ENCODE measurements at regions not wholly inside any gene's neighbourhood (a gene's known extent, or its start where the extent isn't known, plus 50 kb on each side); places are given as distances from the start of the nearest gene placed in this dataset.

DNA sequence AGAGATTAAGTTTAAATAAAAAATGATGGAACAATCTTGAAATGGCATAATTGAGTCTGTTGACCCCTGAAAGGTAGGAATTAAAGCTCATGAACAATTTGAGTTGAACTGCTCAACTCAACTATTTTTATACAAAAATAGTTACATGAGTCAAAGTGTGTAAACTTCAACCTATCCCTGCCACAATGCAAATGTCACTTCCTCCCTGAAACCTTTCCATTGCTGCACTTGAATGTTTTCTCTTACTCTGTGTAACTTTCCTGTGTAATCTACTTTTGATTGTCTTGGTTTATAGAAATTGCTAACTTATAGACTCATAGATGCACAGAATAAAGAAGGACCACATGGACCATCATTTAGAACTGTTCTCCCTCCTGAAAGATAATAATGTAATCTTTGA, 218.5 kb downstream of the GBA3 start:
- Mint-ChIP-seq H3K4me3 (no peak overlapping the region), H3K9me3 (peaks cover 5% of the 10 kb centered on the region), H3K27me3 (no peaks in the 10 kb centered on the region), H3K27ac (no peak overlapping the region), H3K4me1 (no peaks in the 10 kb centered on the region), H3K36me3 (no peaks in the 10 kb centered on the region)
- ATAC-seq (ENCODE audit: low read depth) = no peak
- no peak for DNase-seq
- POLR2A ChIA-PET = no interaction called here

DNA sequence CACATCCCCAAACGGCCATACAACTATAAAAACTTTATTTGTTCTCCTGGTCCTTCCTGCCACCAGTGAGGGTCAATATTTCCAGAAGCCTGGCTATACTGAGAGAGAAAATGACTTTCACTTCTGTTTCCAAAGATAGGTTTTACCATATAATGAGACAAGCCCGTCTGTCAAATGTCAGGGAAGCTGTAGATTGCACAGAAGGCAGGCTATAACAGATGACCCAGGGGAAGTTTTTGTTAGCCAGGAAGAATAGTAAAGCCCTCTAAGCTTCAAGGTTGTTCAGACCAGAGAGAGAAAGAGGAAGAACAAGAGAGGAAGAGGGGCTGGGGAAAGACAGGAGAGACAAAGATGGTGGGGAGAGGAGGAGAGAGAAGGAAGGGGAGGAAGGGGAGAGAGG, 217.5 kb downstream of the GBA3 start:
- POLR2A ChIA-PET = no interaction called here
- Mint-ChIP-seq H3K4me1 (no peaks in the 10 kb centered on the region), H3K27ac (no peak overlapping the region), H3K27me3 (no peaks in the 10 kb centered on the region), H3K36me3 (no peaks in the 10 kb centered on the region), H3K9me3 (peaks cover 5% of the 10 kb centered on the region), H3K4me3 (no peak overlapping the region)
- no peak for DNase-seq
- no peak for ATAC-seq (ENCODE audit: low read depth)

DNA sequence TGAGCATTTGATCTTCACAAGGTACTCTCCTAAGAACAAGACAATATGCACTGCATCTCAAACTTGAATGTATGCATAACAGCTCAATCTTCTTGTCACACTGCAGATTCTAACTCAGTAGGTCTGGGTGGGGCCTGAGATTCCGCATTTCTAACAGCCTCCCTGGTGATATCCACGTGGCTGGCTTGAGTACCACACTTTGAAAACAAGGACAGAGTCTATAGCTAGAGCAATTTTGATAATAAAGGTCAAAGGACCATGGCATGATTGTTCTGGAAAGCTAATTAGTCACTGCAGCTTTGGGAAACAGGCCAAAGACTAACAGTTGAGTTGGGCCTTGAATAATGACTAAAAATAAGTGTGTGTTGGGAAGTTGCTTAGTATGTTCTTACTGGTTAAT, 213.3 kb downstream of the GBA3 start:
- H3K27ac Mint-ChIP-seq = no peak overlapping the region
- no peaks in the 10 kb centered on the region for H3K4me1 Mint-ChIP-seq
- H3K27me3 Mint-ChIP-seq = no peaks in the 10 kb centered on the region
- ATAC-seq (ENCODE audit: low read depth) = no peak
- no peak for DNase-seq
- H3K9me3 Mint-ChIP-seq = peaks cover 5% of the 10 kb centered on the region
- H3K36me3 Mint-ChIP-seq = no peaks in the 10 kb centered on the region
- H3K4me3 Mint-ChIP-seq = no peak overlapping the region
- POLR2A ChIA-PET = no interaction called here

DNA sequence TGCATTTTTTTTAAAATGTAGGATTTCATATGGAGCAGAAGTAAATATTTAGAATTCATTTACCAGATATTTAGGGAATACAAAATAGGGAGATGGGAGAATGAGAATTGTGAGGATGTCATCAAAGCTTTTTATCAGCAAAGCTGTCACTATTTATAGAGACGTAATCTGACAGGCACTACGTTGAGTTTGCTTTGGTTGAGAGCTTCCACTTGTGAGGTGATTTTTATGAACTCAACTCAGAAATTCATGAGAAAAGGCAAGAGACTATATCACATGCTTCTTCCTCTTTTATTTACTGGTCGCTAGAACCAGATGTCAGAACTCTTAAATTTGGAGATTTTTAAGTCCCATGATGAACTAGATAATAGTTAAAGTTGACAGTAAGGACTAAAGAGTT, 211.2 kb downstream of the GBA3 start:
- DNase-seq (no peak), ATAC-seq (ENCODE audit: low read depth) (no peak)
- Mint-ChIP-seq H3K4me3 (no peak overlapping the region), H3K27ac (no peak overlapping the region), H3K27me3 (no peaks in the 10 kb centered on the region), H3K4me1 (no peaks in the 10 kb centered on the region), H3K36me3 (no peaks in the 10 kb centered on the region), H3K9me3 (peaks cover 2% of the 10 kb centered on the region)
- POLR2A ChIA-PET = no interaction called here

DNA sequence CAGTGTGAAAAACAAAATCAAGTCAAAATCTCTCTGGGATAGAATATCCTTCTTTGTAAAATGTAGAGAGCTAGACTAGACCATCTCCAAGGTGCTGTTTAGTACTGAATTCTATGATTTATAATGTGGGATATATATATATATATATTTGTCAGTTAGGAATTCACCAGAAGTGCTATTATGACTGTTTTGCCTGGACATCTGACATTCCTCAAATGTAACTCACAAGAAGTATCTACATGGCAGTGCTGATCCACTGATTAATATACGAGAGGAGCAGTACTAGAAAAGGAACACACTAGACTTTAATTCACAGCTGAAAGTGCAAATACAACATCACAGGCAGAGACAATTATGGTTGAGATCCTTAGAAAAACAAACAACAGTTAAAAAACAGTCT, 208.9 kb downstream of the GBA3 start:
- Mint-ChIP-seq H3K27me3 (no peaks in the 10 kb centered on the region), H3K4me3 (no peak overlapping the region), H3K36me3 (no peaks in the 10 kb centered on the region), H3K27ac (no peak overlapping the region), H3K9me3 (no peaks in the 10 kb centered on the region), H3K4me1 (no peaks in the 10 kb centered on the region)
- DNase-seq (no peak), ATAC-seq (ENCODE audit: low read depth) (no peak)
- POLR2A ChIA-PET = no interaction called here

- no peak for DNase-seq
- no peaks in the 10 kb centered on the region for H3K36me3 Mint-ChIP-seq
- H3K27me3 Mint-ChIP-seq = no peaks in the 10 kb centered on the region
- ATAC-seq (ENCODE audit: low read depth) = no peak
- H3K27ac Mint-ChIP-seq = no peak overlapping the region
- POLR2A ChIA-PET = no interaction called here
- no peak overlapping the region for H3K4me3 Mint-ChIP-seq
- no peaks in the 10 kb centered on the region for H3K9me3 Mint-ChIP-seq
- H3K4me1 Mint-ChIP-seq = no peaks in the 10 kb centered on the region
Measured at GRCh38 chr4:22900876-22901275, 208.1 kb downstream of the GBA3 start.

DNA sequence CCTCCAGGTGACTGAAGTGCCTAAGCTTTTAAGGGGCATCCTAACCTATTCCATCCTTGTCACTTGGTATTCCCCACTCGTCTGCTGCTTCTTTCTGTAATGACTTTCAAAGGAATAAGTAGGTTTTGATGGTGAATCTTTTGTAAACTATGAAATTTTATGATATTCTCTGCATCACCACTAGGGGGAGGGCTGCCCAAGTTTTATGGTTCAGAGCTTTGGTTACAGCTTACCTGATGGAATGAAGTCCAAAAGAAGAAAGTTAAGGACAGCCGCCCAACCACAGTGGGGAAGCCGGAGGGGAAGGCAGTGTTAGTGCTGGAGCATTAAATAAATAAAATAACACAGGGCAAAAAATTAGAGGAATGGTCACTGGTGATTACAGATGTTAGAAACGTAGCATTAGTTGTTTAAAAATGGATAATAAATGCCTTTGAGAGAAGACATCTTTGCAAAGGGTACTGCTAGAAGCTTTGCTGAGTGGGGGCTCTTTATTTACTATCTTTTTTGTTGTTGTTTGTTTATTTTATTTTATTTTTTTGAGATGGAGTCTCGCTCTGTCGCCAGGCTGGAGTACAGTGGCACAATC, 204.9 kb downstream of the GBA3 start:
- DNase-seq = no peak
- Mint-ChIP-seq H3K36me3 (no peaks in the 10 kb centered on the region), H3K4me1 (no peaks in the 10 kb centered on the region), H3K4me3 (no peak overlapping the region), H3K27ac (no peak overlapping the region), H3K9me3 (no peaks in the 10 kb centered on the region), H3K27me3 (no peaks in the 10 kb centered on the region)
- no peak for ATAC-seq (ENCODE audit: low read depth)
- POLR2A ChIA-PET = no interaction called here

GRCh38 chr4:22895482-22895881, 202.7 kb downstream of the GBA3 start:
- no peak for DNase-seq
- no peak overlapping the region for H3K4me3 Mint-ChIP-seq
- H3K4me1 Mint-ChIP-seq = no peaks in the 10 kb centered on the region
- POLR2A ChIA-PET = no interaction called here
- no peak overlapping the region for H3K27ac Mint-ChIP-seq
- no peaks in the 10 kb centered on the region for H3K27me3 Mint-ChIP-seq
- ATAC-seq (ENCODE audit: low read depth) = no peak
- H3K36me3 Mint-ChIP-seq = no peaks in the 10 kb centered on the region
- no peaks in the 10 kb centered on the region for H3K9me3 Mint-ChIP-seq

- H3K36me3 Mint-ChIP-seq = no peaks in the 10 kb centered on the region
- ATAC-seq (ENCODE audit: low read depth) = no peak
- POLR2A ChIA-PET = no interaction called here
- no peaks in the 10 kb centered on the region for H3K4me1 Mint-ChIP-seq
- H3K4me3 Mint-ChIP-seq = no peak overlapping the region
- no peaks in the 10 kb centered on the region for H3K9me3 Mint-ChIP-seq
- no peak overlapping the region for H3K27ac Mint-ChIP-seq
- no peak for DNase-seq
- no peaks in the 10 kb centered on the region for H3K27me3 Mint-ChIP-seq
Measured at GRCh38 chr4:22884157-22884556, 191.4 kb downstream of the GBA3 start.

- ATAC-seq (ENCODE audit: low read depth) (no peak), DNase-seq (no peak)
- Mint-ChIP-seq H3K4me1 (no peaks in the 10 kb centered on the region), H3K9me3 (no peaks in the 10 kb centered on the region), H3K36me3 (no peaks in the 10 kb centered on the region), H3K27ac (no peak overlapping the region), H3K27me3 (no peaks in the 10 kb centered on the region), H3K4me3 (no peak overlapping the region)
- POLR2A ChIA-PET = no interaction called here
Measured at GRCh38 chr4:22881411-22881810, 188.7 kb downstream of the GBA3 start.

- no peak overlapping the region for H3K27ac Mint-ChIP-seq
- DNase-seq (no peak), ATAC-seq (ENCODE audit: low read depth) (no peak)
- POLR2A ChIA-PET = no interaction called here
- H3K27me3 Mint-ChIP-seq = no peaks in the 10 kb centered on the region
- no peak overlapping the region for H3K4me3 Mint-ChIP-seq
- H3K36me3 Mint-ChIP-seq = no peaks in the 10 kb centered on the region
- H3K4me1 Mint-ChIP-seq = no peaks in the 10 kb centered on the region
- no peaks in the 10 kb centered on the region for H3K9me3 Mint-ChIP-seq
Measured at GRCh38 chr4:22877486-22878052, 184.8 kb downstream of the GBA3 start.

GRCh38 chr4:22876270-22876669, 183.5 kb downstream of the GBA3 start:
- H3K27ac Mint-ChIP-seq = no peak overlapping the region
- POLR2A ChIA-PET = no interaction called here

DNA sequence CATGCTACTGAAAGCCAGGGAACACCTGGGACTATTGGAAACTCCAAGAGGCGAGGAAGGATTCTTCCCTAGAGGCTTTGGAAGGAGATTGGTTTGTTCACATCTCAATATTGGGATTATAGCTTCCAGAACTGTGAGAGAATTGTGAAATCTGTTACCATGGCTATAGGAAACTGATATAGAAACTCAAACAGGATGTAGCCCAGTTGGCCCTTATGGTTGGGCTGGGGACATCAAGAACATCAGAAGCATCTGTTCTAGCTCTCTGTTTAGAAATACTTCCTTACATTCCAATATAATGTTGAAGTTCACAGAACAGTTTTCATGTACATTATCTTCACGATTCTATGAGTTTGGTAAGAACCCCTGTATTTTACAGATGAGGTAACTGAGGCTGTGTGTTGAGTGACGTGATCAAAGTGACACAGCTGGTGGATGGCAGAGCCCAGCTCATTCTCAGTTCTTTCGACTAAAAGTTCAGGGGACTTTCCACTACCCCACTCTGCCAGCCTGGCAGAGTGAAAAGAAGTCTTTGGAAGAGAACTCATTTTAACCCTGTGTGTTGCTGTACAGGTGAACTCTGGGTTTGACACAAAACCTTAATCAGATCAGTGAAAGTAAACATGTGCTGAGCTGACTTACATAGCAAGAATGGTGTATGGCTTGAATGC, 183.0 kb downstream of the GBA3 start:
- Mint-ChIP-seq H3K4me3 (no peak overlapping the region), H3K9me3 (no peaks in the 10 kb centered on the region), H3K27ac (no peak overlapping the region), H3K27me3 (no peaks in the 10 kb centered on the region), H3K36me3 (no peaks in the 10 kb centered on the region), H3K4me1 (no peaks in the 10 kb centered on the region)
- no peak for DNase-seq
- no peak for ATAC-seq (ENCODE audit: low read depth)
- POLR2A ChIA-PET = no interaction called here

More at GRCh38 chr4:22876270-22876669, 183.5 kb downstream of the GBA3 start:
- ATAC-seq (ENCODE audit: low read depth) = no peak
- DNase-seq = no peak
- H3K4me3 Mint-ChIP-seq = no peak overlapping the region
- H3K4me1 Mint-ChIP-seq = no peaks in the 10 kb centered on the region
- H3K27me3 Mint-ChIP-seq = no peaks in the 10 kb centered on the region
- no peaks in the 10 kb centered on the region for H3K9me3 Mint-ChIP-seq
- no peaks in the 10 kb centered on the region for H3K36me3 Mint-ChIP-seq

- no peaks in the 10 kb centered on the region for H3K9me3 Mint-ChIP-seq
- no peaks in the 10 kb centered on the region for H3K36me3 Mint-ChIP-seq
- no peak for ATAC-seq (ENCODE audit: low read depth)
- POLR2A ChIA-PET = no interaction called here
- no peak overlapping the region for H3K4me3 Mint-ChIP-seq
- H3K4me1 Mint-ChIP-seq = no peaks in the 10 kb centered on the region
- DNase-seq = no peak
- no peak overlapping the region for H3K27ac Mint-ChIP-seq
- no peaks in the 10 kb centered on the region for H3K27me3 Mint-ChIP-seq
Measured at GRCh38 chr4:22874334-22874912, 181.7 kb downstream of the GBA3 start.

Data from activated naive CD8-positive, alpha-beta T cell treated with anti-CD3 and anti-CD28 coated beads, Interleukin-2, amount 10 ng/mL, durations not matched to agents 7 days and 5 days (primary cell).